ENCODE measurements at regions not wholly inside any gene's neighbourhood (a gene's known extent, or its start where the extent isn't known, plus 50 kb on each side); places are given as distances from the start of the nearest gene placed in this dataset.

- TF ChIP-seq CTCF (IDR thresholded peaks at IDR 0.05 in 4 of 5, conservative IDR thresholded peaks at IDR 0.05 in 1 of 5) (no peak), POLR2A (IDR thresholded peaks at IDR 0.05) (no peak)
These were observed 765.6 kb upstream of the TBX3 start for GRCh38 chr12:115449526-115449925.

All from gastrocnemius medialis (tissue), 4 donors.